ENCODE measurements at regions not wholly inside any gene's neighbourhood (a gene's known extent, or its start where the extent isn't known, plus 50 kb on each side); places are given as distances from the start of the nearest gene placed in this dataset.

DNA sequence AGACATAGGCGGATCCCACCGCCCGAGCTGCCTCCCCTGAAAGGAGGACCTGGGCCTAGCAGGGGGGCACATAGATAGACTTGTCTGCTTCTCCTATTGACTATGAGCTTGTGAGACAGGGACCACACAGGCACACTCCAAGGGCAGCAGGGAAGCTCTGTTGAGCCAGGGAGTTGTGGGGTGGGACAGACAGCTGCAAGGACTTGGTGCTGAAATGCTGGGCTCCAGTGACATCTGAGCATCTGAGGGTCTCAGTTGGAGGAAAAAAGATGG lies 53.4 kb upstream of the ANO1 start:
- no peak overlapping the region for H2AFZ ChIP-seq (ENCODE audit: low read length)
- H3K27me3 ChIP-seq (ENCODE audit: insufficient read depth, low read length, poor library complexity, severe bottlenecking), result no peaks in the 10 kb centered on the region
- H3K4me3 ChIP-seq (ENCODE audit: low read length, poor library complexity, severe bottlenecking), result no peak overlapping the region
- H3K9me3 ChIP-seq (ENCODE audit: insufficient read depth, low read depth, low read length), result no peaks in the 10 kb centered on the region; the same call in 1 of the 2 replicates
- peaks cover 6% of the 10 kb centered on the region for H3K4me1 ChIP-seq (ENCODE audit: insufficient read depth, low read length, poor library complexity, severe bottlenecking)
- H3K36me3 ChIP-seq (ENCODE audit: insufficient read depth, low read length), result no peaks in the 10 kb centered on the region
- no peaks in the 10 kb centered on the region for H3K79me2 ChIP-seq (ENCODE audit: insufficient read depth, low read length)
- no peaks in the 10 kb centered on the region for H3F3A ChIP-seq (ENCODE audit: low read depth)
- H3K9me2 ChIP-seq (replicated peaks; ENCODE audit: low read depth, low read length), result no peaks in the 10 kb centered on the region
- TF ChIP-seq, protein P1, sequence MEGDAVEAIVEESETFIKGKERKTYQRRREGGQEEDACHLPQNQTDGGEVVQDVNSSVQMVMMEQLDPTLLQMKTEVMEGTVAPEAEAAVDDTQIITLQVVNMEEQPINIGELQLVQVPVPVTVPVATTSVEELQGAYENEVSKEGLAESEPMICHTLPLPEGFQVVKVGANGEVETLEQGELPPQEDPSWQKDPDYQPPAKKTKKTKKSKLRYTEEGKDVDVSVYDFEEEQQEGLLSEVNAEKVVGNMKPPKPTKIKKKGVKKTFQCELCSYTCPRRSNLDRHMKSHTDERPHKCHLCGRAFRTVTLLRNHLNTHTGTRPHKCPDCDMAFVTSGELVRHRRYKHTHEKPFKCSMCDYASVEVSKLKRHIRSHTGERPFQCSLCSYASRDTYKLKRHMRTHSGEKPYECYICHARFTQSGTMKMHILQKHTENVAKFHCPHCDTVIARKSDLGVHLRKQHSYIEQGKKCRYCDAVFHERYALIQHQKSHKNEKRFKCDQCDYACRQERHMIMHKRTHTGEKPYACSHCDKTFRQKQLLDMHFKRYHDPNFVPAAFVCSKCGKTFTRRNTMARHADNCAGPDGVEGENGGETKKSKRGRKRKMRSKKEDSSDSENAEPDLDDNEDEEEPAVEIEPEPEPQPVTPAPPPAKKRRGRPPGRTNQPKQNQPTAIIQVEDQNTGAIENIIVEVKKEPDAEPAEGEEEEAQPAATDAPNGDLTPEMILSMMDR (conservative IDR thresholded peaks at IDR 0.05; ENCODE audit: low read length), result no peak
- TF ChIP-seq EZH2phosphoT487 (IDR thresholded peaks at IDR 0.05; ENCODE audit: borderline replicate concordance), result no peak
- H3K4me2 ChIP-seq (ENCODE audit: low read depth, low read length, poor library complexity, severe bottlenecking), result no peak overlapping the region
- no peaks in the 10 kb centered on the region for H4K20me1 ChIP-seq (ENCODE audit: insufficient read depth, low read length, poor library complexity, severe bottlenecking)
- no peak overlapping the region for H3K9ac ChIP-seq (ENCODE audit: low read depth, low read length, poor library complexity, severe bottlenecking)

DNA sequence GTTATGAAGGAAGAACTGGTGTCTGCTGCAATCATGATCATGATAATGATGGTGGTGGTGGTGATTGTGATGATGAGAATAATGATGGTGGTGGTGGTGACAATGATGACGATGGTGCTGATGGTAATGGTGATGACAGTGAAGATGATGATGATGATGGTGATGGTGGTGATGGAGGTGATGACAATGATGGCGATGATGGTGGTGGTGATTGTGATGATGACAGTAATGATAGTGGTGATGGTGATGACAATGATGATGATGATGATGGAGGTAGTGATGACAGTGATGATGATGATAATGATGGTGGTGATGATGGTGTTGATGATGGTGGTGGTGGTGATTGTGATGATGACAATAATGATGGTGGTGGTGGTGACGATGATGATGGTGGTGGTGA lies 52.8 kb upstream of the ANO1 start:
- no peaks in the 10 kb centered on the region for H3K9me2 ChIP-seq (replicated peaks; ENCODE audit: low read depth, low read length)
- no peak overlapping the region for H3K9ac ChIP-seq (ENCODE audit: low read depth, low read length, poor library complexity, severe bottlenecking)
- H2AFZ ChIP-seq (ENCODE audit: low read length), result no peak overlapping the region
- no peak overlapping the region for H3K4me3 ChIP-seq (ENCODE audit: low read length, poor library complexity, severe bottlenecking)
- peaks cover under 1% of the 10 kb centered on the region for H3K4me1 ChIP-seq (ENCODE audit: insufficient read depth, low read length, poor library complexity, severe bottlenecking)
- H3K79me2 ChIP-seq (ENCODE audit: insufficient read depth, low read length), result no peaks in the 10 kb centered on the region
- no peaks in the 10 kb centered on the region for H3K36me3 ChIP-seq (ENCODE audit: insufficient read depth, low read length)
- TF ChIP-seq, protein P1 (conservative IDR thresholded peaks at IDR 0.05; ENCODE audit: low read length), result no peak
- no peak for TF ChIP-seq EZH2phosphoT487 (IDR thresholded peaks at IDR 0.05; ENCODE audit: borderline replicate concordance)
- H3K9me3 ChIP-seq (ENCODE audit: insufficient read depth, low read depth, low read length), result no peaks in the 10 kb centered on the region; the same call in 1 of the 2 replicates
- no peaks in the 10 kb centered on the region for H3F3A ChIP-seq (ENCODE audit: low read depth)
- H3K27me3 ChIP-seq (ENCODE audit: insufficient read depth, low read length, poor library complexity, severe bottlenecking), result no peaks in the 10 kb centered on the region
- no peaks in the 10 kb centered on the region for H4K20me1 ChIP-seq (ENCODE audit: insufficient read depth, low read length, poor library complexity, severe bottlenecking)
- no peak overlapping the region for H3K4me2 ChIP-seq (ENCODE audit: low read depth, low read length, poor library complexity, severe bottlenecking)

DNA sequence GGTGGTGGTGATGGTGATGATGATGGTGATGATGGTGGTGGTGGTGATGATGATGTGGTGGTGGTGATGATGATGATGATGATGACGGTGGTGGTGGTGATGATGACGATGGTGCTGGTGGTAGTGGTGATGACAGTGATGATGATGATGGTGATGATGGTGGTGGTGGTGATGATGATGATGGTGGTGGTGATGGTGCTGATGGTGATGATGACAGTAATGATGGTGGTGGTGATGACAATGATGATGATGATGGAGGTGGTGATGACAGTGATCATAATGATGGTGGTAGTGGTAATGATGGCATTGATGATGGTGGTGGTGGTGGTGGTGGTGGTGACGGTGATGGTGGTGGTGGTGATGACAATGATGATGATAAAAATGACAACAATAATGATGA lies 52.1 kb upstream of the ANO1 start:
- no peaks in the 10 kb centered on the region for H3K27me3 ChIP-seq (ENCODE audit: insufficient read depth, low read length, poor library complexity, severe bottlenecking)
- no peak overlapping the region for H3K4me2 ChIP-seq (ENCODE audit: low read depth, low read length, poor library complexity, severe bottlenecking)
- no peaks in the 10 kb centered on the region for H3F3A ChIP-seq (ENCODE audit: low read depth)
- no peaks in the 10 kb centered on the region for H3K4me1 ChIP-seq (ENCODE audit: insufficient read depth, low read length, poor library complexity, severe bottlenecking)
- H3K36me3 ChIP-seq (ENCODE audit: insufficient read depth, low read length), result no peaks in the 10 kb centered on the region
- TF ChIP-seq EZH2phosphoT487 (IDR thresholded peaks at IDR 0.05; ENCODE audit: borderline replicate concordance), result no peak
- TF ChIP-seq, protein P1 (conservative IDR thresholded peaks at IDR 0.05; ENCODE audit: low read length), result no peak
- no peaks in the 10 kb centered on the region; the same call in 1 of the 2 replicates for H3K9me3 ChIP-seq (ENCODE audit: insufficient read depth, low read depth, low read length)
- no peak overlapping the region for H2AFZ ChIP-seq (ENCODE audit: low read length)
- no peaks in the 10 kb centered on the region for H3K9me2 ChIP-seq (replicated peaks; ENCODE audit: low read depth, low read length)
- no peaks in the 10 kb centered on the region for H3K79me2 ChIP-seq (ENCODE audit: insufficient read depth, low read length)
- H4K20me1 ChIP-seq (ENCODE audit: insufficient read depth, low read length, poor library complexity, severe bottlenecking), result no peaks in the 10 kb centered on the region
- H3K9ac ChIP-seq (ENCODE audit: low read depth, low read length, poor library complexity, severe bottlenecking), result no peak overlapping the region
- no peak overlapping the region for H3K4me3 ChIP-seq (ENCODE audit: low read length, poor library complexity, severe bottlenecking)
